CD8-positive, alpha-beta memory T cell (primary cell): ENCODE measurements at regions not wholly inside any gene's neighbourhood (a gene's known extent, or its start where the extent isn't known, plus 50 kb on each side); places are given as distances from the start of the nearest gene placed in this dataset.

Experiments used
- CTCF ChIA-PET: fragments of 350-600 bp; sonication (Branson Sonifier 250); formaldehyde crosslinking; loops from one replicate; lab custom pipeline; 2021; ENCODE audit warnings: antibody characterized with exemption; lab: Charles Lee
- POLR2A ChIA-PET: fragments of 350-600 bp; sonication (Branson Sonifier 250); formaldehyde crosslinking; loops from one replicate; lab custom pipeline; 2021; ENCODE audit warnings: antibody characterized with exemption; lab: Charles Lee
- DNase-seq, 5 donors: peaks; one replicate each; pipeline versions ENCODE4 v3.0.0 to v3.0.0-alpha.2; 2020 to 2022; ENCODE audit warnings: mixed read lengths in 1 of 5
- H3K27ac ChIP-seq: one replicate; pipeline ENCODE4 v1.7.0; 2013; ENCODE audit warnings: low read depth, mild to moderate bottlenecking, low read length, moderate library complexity
- H3K27me3 ChIP-seq: 2 replicates; pipeline ENCODE4 v1.7.0; 2013; ENCODE audit warnings: low read length, mild to moderate bottlenecking; ENCODE audit not compliant: insufficient read depth, poor library complexity, severe bottlenecking
- H3K36me3 ChIP-seq: 2 replicates; pipeline ENCODE4 v1.7.0; 2013; ENCODE audit warnings: mild to moderate bottlenecking, low read length, moderate library complexity; ENCODE audit not compliant: insufficient read depth
- H3K4me1 ChIP-seq: 2 replicates; pipeline ENCODE4 v1.7.0; 2013; ENCODE audit warnings: mild to moderate bottlenecking, low read length, moderate library complexity; ENCODE audit not compliant: insufficient read depth
- H3K4me3 ChIP-seq: 2 replicates; pipeline ENCODE4 v1.7.0; 2013; ENCODE audit warnings: mild to moderate bottlenecking, low read length
- H3K9me3 ChIP-seq: 2 replicates; pipeline ENCODE4 v1.7.0; 2013; ENCODE audit warnings: mild to moderate bottlenecking, low read length
- H3K27ac Mint-ChIP-seq, 8 donors: one replicate each; pipeline ENCODE4 v1.8.0; 2020 to 2021; ENCODE audit warnings: mixed read lengths in 8 of 8, mild to moderate bottlenecking in 6 of 8, inconsistent platforms in 3 of 8, moderate library complexity in 3 of 8
- H3K27me3 Mint-ChIP-seq, 2 donors: one replicate each; pipeline ENCODE4 v1.8.0; 2020 to 2021; ENCODE audit warnings: mixed read lengths in 2 of 2, mild to moderate bottlenecking in 1 of 2, moderate library complexity in 1 of 2
- H3K36me3 Mint-ChIP-seq, 3 donors: one replicate each; pipeline ENCODE4 v1.8.0; 2020 to 2021; ENCODE audit warnings: mixed read lengths in 3 of 3, inconsistent platforms in 1 of 3, mild to moderate bottlenecking in 1 of 3
- H3K4me1 Mint-ChIP-seq, 3 donors: one replicate each; pipeline ENCODE4 v1.8.0; 2020 to 2021; ENCODE audit warnings: mixed read lengths in 3 of 3, inconsistent platforms in 1 of 3, mild to moderate bottlenecking in 1 of 3
- H3K4me3 Mint-ChIP-seq, 7 donors: one replicate each; pipeline ENCODE4 v1.8.0; 2020 to 2021; ENCODE audit warnings: mixed read lengths in 7 of 7, mild to moderate bottlenecking in 6 of 7, moderate library complexity in 4 of 7, inconsistent platforms in 2 of 7
- H3K9me3 Mint-ChIP-seq, 5 donors: one replicate each; pipeline ENCODE4 v1.8.0; 2020 to 2022; ENCODE audit warnings: mixed read lengths in 5 of 5, mild to moderate bottlenecking in 3 of 5, moderate library complexity in 2 of 5, inconsistent platforms in 1 of 5

DNA sequence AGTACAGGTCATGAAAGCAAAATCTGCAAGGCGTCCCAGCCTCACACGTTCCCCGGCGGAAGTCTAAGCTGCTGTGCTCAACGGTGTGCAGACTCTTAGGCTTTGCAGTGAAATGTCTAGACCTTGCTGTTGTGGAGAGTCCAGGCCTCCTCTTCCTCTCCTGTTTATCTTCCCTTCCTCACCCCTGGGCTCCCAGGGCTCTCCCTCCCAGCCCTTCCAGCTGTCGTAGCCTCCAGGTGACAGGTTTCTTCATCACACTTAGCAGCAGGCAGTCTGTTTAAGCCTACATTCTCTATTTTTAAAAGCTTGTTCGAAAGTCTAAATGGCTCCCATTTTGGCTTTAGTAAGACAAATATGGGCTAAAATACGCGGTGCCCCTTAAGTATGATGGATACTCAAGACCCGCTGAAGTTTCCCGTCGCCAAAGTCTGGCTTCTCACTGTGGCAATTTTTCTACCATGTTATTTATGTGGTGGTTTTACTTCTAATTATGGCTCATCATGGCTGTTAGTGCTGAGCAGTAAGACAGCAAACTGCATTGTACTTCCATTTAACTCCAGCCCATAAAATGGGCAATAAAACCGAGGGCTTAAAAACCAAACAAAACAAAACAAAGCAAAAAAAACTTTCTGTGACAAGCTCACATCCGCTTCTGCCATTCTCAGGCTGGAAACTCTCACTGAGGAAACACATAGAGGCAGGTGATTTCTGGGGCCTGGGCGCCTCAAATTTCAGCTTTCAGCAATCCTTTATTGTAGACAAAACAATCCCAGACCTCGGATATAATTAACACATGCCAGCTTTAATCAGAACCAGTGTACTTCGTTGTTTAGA is 243.2 kb downstream of the SNX10 start:
- H3K27me3 ChIP-seq, result no peaks in the 10 kb centered on the region
- ChIA-PET POLR2A (no interaction called here), CTCF (no interaction called here)
- no peaks in the 10 kb centered on the region for H3K4me1 ChIP-seq
- DNase-seq, result no peak
- H3K27ac ChIP-seq, result no peak overlapping the region
- no peaks in the 10 kb centered on the region for H3K9me3 Mint-ChIP-seq
- no peaks in the 10 kb centered on the region for H3K36me3 Mint-ChIP-seq
- H3K27me3 Mint-ChIP-seq, result peaks cover 31 to 85% of the 10 kb centered on the region in 2 donors
- H3K36me3 ChIP-seq, result no peaks in the 10 kb centered on the region
- H3K4me3 Mint-ChIP-seq, result no peak overlapping the region
- no peaks in the 10 kb centered on the region for H3K9me3 ChIP-seq
- no peaks in the 10 kb centered on the region for H3K4me1 Mint-ChIP-seq
- H3K4me3 ChIP-seq, result no peak overlapping the region
- no peak overlapping the region for H3K27ac Mint-ChIP-seq

DNA sequence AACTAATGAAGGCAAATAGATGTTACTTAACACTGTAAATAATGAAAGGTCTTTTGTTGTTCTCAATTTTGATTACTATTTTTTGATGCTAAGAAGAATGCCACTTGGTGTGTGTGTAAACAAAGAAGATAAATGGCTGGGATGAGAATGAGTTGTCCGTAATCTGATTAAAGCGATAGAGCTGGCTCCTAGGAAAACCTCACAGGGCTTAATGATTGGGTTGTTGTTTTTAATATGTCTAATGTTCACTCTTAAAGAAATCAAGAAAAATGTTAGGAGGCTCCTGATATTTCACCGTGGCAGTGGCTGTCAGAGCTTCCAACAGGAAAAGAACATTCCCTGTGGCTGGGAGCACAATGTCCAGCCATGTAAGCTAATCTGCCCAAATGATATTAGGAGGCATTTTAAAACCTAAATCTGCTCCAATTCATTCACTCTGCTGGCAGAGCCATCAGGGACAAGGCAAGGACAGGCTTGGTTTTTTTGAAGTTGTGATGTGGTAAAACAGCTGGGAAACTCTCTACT is 243.9 kb downstream of the SNX10 start:
- Mint-ChIP-seq H3K9me3 (no peaks in the 10 kb centered on the region), H3K4me1 (no peaks in the 10 kb centered on the region), H3K27ac (no peak overlapping the region), H3K36me3 (no peaks in the 10 kb centered on the region), H3K27me3 (peaks cover 31 to 87% of the 10 kb centered on the region in 2 donors), H3K4me3 (no peak overlapping the region)
- no peak for DNase-seq
- ChIA-PET POLR2A (no interaction called here), CTCF (no interaction called here)
- no peaks in the 10 kb centered on the region for H3K4me1 ChIP-seq
- no peaks in the 10 kb centered on the region for H3K9me3 ChIP-seq
- H3K27me3 ChIP-seq, result no peaks in the 10 kb centered on the region
- H3K36me3 ChIP-seq, result no peaks in the 10 kb centered on the region
- H3K27ac ChIP-seq, result no peak overlapping the region
- no peak overlapping the region for H3K4me3 ChIP-seq

DNA sequence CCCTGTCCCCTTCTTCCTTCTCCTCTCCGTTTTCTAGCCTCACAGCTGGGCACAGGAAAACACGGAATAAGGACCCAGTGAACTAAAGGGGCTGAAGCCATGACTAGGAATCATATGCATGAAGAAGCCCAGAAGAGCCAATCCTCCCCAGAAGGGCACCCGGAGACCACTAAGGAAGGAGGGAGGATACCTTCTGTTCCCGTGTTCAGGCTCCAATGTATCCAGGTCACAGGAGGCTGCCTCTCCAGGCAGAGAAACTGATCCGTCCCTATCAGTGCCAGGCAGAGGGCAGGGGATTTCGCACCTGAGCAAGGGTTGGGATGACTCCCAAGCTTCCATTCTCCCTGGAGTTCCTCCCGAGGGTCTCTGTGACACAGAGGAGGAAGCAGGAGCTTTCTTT is 246.6 kb downstream of the SNX10 start:
- H3K4me3 Mint-ChIP-seq, result no peak overlapping the region
- H3K36me3 ChIP-seq, result no peaks in the 10 kb centered on the region
- POLR2A ChIA-PET, result no interaction called here
- H3K27ac Mint-ChIP-seq, result peak overlapping the region in 1 of 8 donors; percentile 16
- no peaks in the 10 kb centered on the region for H3K9me3 Mint-ChIP-seq
- no peaks in the 10 kb centered on the region for H3K36me3 Mint-ChIP-seq
- CTCF ChIA-PET, result no interaction called here
- H3K27me3 Mint-ChIP-seq, result peaks cover 18 to 78% of the 10 kb centered on the region in 2 donors
- H3K9me3 ChIP-seq, result no peaks in the 10 kb centered on the region
- H3K4me1 Mint-ChIP-seq, result no peaks in the 10 kb centered on the region
- no peaks in the 10 kb centered on the region for H3K27me3 ChIP-seq
- H3K4me3 ChIP-seq, result no peak overlapping the region
- no peak for DNase-seq
- H3K4me1 ChIP-seq, result no peaks in the 10 kb centered on the region
- H3K27ac ChIP-seq, result no peak overlapping the region

DNA sequence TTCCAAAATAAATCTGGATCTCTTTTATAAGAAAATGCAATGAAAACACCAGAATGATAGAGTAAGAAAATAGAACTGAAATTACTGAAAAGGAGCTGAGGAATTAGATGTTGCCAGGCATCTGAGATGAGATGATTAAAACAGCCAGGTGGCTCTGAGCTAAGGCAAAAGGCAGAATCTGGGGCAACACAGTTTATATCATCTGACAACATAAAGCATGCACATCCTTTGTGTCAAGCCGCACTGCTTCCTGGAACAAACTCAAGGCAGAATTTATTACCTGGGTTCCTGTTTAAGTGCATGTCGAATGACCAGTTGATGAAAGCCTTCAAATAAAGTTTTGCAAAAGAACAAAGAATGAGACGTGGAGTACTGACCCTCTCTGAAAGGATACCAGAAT is 247.0 kb downstream of the SNX10 start:
- no peak overlapping the region for H3K4me3 ChIP-seq
- Mint-ChIP-seq H3K27ac (peak overlapping the region in 1 of 8 donors; percentile 6), H3K36me3 (no peaks in the 10 kb centered on the region), H3K4me3 (no peak overlapping the region), H3K9me3 (no peaks in the 10 kb centered on the region), H3K27me3 (peaks cover 16 to 73% of the 10 kb centered on the region in 2 donors), H3K4me1 (no peaks in the 10 kb centered on the region)
- no peaks in the 10 kb centered on the region for H3K4me1 ChIP-seq
- no peak overlapping the region for H3K27ac ChIP-seq
- no peaks in the 10 kb centered on the region for H3K36me3 ChIP-seq
- no peaks in the 10 kb centered on the region for H3K27me3 ChIP-seq
- POLR2A ChIA-PET, result no interaction called here
- H3K9me3 ChIP-seq, result no peaks in the 10 kb centered on the region
- no peak for DNase-seq
- CTCF ChIA-PET, result no interaction called here

DNA sequence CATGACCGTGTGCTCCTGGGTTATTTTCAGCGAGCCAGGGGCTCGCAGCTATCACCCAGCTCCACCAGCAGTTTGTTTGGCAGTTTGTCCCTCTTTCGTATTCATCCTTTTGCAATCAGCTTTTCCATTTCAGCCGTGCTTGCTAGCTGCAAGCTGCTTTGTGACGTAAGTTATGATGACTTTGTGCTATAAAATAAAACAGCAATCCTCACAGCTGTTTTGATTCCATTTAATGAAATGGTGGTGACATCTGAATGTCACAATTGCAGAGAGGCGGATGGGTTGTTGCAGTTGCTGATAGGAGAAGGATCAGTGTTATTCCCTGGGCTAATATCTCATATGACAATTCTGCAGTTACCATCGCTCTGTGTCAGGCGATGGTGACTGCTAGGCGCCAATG is 251.7 kb downstream of the SNX10 start:
- H3K4me3 Mint-ChIP-seq, result no peak overlapping the region
- H3K27me3 Mint-ChIP-seq, result peaks cover 9 to 47% of the 10 kb centered on the region in 2 donors
- Histone ChIP-seq H3K4me3 (no peak overlapping the region), H3K27ac (no peak overlapping the region), H3K9me3 (no peaks in the 10 kb centered on the region), H3K36me3 (no peaks in the 10 kb centered on the region), H3K4me1 (no peaks in the 10 kb centered on the region), H3K27me3 (no peaks in the 10 kb centered on the region)
- H3K9me3 Mint-ChIP-seq, result peaks cover 0 to 3% (median 0%) of the 10 kb centered on the region in 5 donors
- no peaks in the 10 kb centered on the region for H3K4me1 Mint-ChIP-seq
- POLR2A ChIA-PET, result no interaction called here
- no peak for DNase-seq
- no peaks in the 10 kb centered on the region for H3K36me3 Mint-ChIP-seq
- CTCF ChIA-PET, result interaction anchor here (1.6 kb wide), 1 partner anchor 8 kb away, joined by 3 read pairs; no protein-coding TSS in a partner anchor
- H3K27ac Mint-ChIP-seq, result no peak overlapping the region

DNA sequence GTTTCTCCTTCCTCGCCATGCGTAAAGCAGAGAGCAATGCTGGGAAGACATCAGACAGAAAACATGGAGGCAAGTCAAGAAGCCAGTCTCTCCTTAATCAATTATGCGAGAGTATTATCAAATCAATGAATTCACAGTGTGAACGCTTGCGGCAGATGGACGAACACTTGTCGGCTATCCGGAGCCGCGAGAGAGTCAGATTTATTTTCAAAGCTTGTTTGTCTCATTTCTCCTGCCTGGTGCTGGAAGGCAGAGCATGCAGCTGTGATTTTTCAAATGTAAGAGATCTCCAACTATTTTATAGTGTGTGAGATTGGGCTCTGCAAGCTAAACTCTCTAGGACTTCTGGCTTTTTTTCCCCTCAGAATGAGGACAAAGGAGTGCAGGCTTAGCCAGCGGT is 252.3 kb downstream of the SNX10 start:
- no peaks in the 10 kb centered on the region for H3K9me3 ChIP-seq
- H3K36me3 ChIP-seq, result no peaks in the 10 kb centered on the region
- H3K27me3 ChIP-seq, result no peaks in the 10 kb centered on the region
- H3K4me1 ChIP-seq, result no peaks in the 10 kb centered on the region
- DNase-seq, result no peak
- no peak overlapping the region for H3K4me3 ChIP-seq
- H3K27me3 Mint-ChIP-seq, result peaks cover 7 to 48% of the 10 kb centered on the region in 2 donors
- no peaks in the 10 kb centered on the region for H3K36me3 Mint-ChIP-seq
- H3K27ac Mint-ChIP-seq, result no peak overlapping the region
- H3K27ac ChIP-seq, result no peak overlapping the region
- H3K9me3 Mint-ChIP-seq, result peaks cover 0 to 4% (median 0%) of the 10 kb centered on the region in 5 donors
- CTCF ChIA-PET, result no interaction called here
- H3K4me3 Mint-ChIP-seq, result no peak overlapping the region
- POLR2A ChIA-PET, result no interaction called here
- no peaks in the 10 kb centered on the region for H3K4me1 Mint-ChIP-seq

DNA sequence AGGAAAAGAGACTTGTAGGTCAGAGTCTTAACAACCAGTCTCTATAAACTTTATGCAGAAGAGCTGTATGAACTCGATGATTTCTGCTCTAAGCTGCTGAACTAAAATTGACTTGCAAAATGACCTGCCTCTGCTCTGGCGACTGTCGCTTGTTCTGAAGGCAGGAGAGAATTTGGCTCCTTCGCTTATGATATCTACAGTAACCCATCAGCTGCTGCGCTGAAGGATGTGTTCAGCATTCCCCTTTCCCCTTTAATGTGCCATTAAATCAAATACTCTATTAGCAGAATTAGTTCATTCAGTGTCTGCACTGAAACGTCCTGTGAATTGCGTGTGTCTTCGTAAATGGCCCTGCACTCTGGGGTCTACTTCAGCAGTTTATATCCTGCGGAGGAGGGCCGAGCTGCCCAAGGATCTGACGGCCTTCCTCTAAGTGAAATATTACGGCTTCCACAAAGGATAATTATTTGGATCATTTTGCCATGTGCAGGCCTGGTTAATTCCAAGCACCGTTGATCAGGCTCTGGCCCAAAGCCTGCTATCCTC is 254.9 kb downstream of the SNX10 start:
- H3K4me1 Mint-ChIP-seq, result no peaks in the 10 kb centered on the region
- H3K27me3 Mint-ChIP-seq, result peaks cover 12 to 42% of the 10 kb centered on the region in 2 donors
- Histone ChIP-seq H3K36me3 (no peaks in the 10 kb centered on the region), H3K4me1 (no peaks in the 10 kb centered on the region), H3K9me3 (no peaks in the 10 kb centered on the region), H3K27me3 (no peaks in the 10 kb centered on the region), H3K4me3 (no peak overlapping the region), H3K27ac (no peak overlapping the region)
- POLR2A ChIA-PET, result no interaction called here
- H3K4me3 Mint-ChIP-seq, result no peak overlapping the region
- peaks cover 0 to 4% (median 0%) of the 10 kb centered on the region in 5 donors for H3K9me3 Mint-ChIP-seq
- no peaks in the 10 kb centered on the region for H3K36me3 Mint-ChIP-seq
- H3K27ac Mint-ChIP-seq, result no peak overlapping the region
- no peak for DNase-seq
- CTCF ChIA-PET, result no interaction called here

DNA sequence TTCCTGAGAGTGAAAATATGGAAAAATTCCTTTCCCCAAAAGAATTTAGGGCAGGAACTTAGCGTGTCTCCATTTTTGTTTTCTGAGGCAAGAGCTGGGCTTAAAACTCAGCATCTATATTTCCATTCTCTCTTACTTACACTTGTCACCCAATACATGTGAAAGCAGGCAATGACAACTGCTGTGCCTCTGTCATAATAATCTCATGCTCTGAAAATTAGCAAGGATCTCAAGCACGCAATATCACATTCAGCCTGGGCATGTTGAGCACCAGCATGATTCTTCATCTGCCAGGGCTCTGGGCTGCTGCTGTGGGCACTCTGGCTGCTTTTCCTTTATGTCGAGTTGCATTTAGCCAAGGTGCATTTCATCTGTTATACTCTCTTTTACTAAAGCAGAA is 255.5 kb downstream of the SNX10 start:
- H3K27ac ChIP-seq, result no peak overlapping the region
- no peak overlapping the region for H3K4me3 Mint-ChIP-seq
- no peaks in the 10 kb centered on the region for H3K4me1 ChIP-seq
- H3K27me3 Mint-ChIP-seq, result peaks cover 12 to 40% of the 10 kb centered on the region in 2 donors
- H3K9me3 Mint-ChIP-seq, result peaks cover 0 to 4% (median 0%) of the 10 kb centered on the region in 5 donors
- no peaks in the 10 kb centered on the region for H3K4me1 Mint-ChIP-seq
- no peaks in the 10 kb centered on the region for H3K9me3 ChIP-seq
- DNase-seq, result no peak
- ChIA-PET CTCF (no interaction called here), POLR2A (no interaction called here)
- H3K27me3 ChIP-seq, result no peaks in the 10 kb centered on the region
- no peak overlapping the region for H3K4me3 ChIP-seq
- H3K36me3 ChIP-seq, result no peaks in the 10 kb centered on the region
- H3K36me3 Mint-ChIP-seq, result no peaks in the 10 kb centered on the region
- no peak overlapping the region for H3K27ac Mint-ChIP-seq
